ENCODE measurements at regions not wholly inside any gene's neighbourhood (a gene's known extent, or its start where the extent isn't known, plus 50 kb on each side); places are given as distances from the start of the nearest gene placed in this dataset.

GRCh38 chr6:19067165-19067564, 680.0 kb downstream of the RNF144B start:
- Histone ChIP-seq H2AK5ac (ENCODE audit: low read depth, low read length) (no peak overlapping the region), H3K36me3 (ENCODE audit: control insufficient read depth in 2 of 4, insufficient read depth in 4 of 4, low read length in 3 of 4) (no peaks in the 10 kb centered on the region), H3K9ac (replicated peaks in 1 of 4; ENCODE audit: extremely low read depth in 1 of 4, low read depth in 3 of 4, low read length in 3 of 4) (no peak overlapping the region), H3K14ac (ENCODE audit: insufficient read length) (no peak overlapping the region), H2BK20ac (ENCODE audit: low read length) (no peak overlapping the region), H3K56ac (replicated peaks; ENCODE audit: insufficient read length, low read depth, low read length) (no peak overlapping the region), H4K20me1 (replicated peaks in 1 of 2; ENCODE audit: control insufficient read depth in 1 of 2, insufficient read depth in 2 of 2, low read length in 2 of 2) (no peaks in the 10 kb centered on the region), H2BK5ac (ENCODE audit: low read depth, low read length) (no peak overlapping the region), H2BK120ac (replicated peaks; ENCODE audit: low read depth, low read length) (no peak overlapping the region), H4K5ac (ENCODE audit: insufficient read length, low read depth, low read length) (no peak overlapping the region), H2BK15ac (ENCODE audit: low read length) (no peak overlapping the region), H3K23ac (ENCODE audit: insufficient read length) (no peak overlapping the region), H3K79me2 (ENCODE audit: control insufficient read depth in 1 of 2, insufficient read depth in 2 of 2, low read length in 2 of 2) (no peaks in the 10 kb centered on the region), H4K91ac (replicated peaks; ENCODE audit: insufficient read length, low read length) (no peak overlapping the region), H3K18ac (ENCODE audit: extremely low read depth, low read length) (no peak overlapping the region), H3K23me2 (ENCODE audit: low read depth, low read length) (no peaks in the 10 kb centered on the region), H3K9me3 (ENCODE audit: insufficient read depth in 2 of 2, low read depth in 1 of 2, low read length in 1 of 2) (no peaks in the 10 kb centered on the region), H3K79me1 (ENCODE audit: low read depth, low read length) (no peaks in the 10 kb centered on the region), H4K8ac (ENCODE audit: extremely low read depth, insufficient read depth, low read length) (no peak overlapping the region), H3K27ac (ENCODE audit: low read depth, low read length) (no peak overlapping the region), H3K27me3 (replicated peaks in 1 of 4; ENCODE audit: control insufficient read depth in 3 of 4, extremely low read depth in 1 of 4, insufficient read depth in 3 of 4, low read length in 3 of 4) (no peaks in the 10 kb centered on the region), H3K4me1 (replicated peaks in 1 of 4; ENCODE audit: control insufficient read depth in 3 of 4, insufficient read depth in 4 of 4, low read length in 3 of 4) (no peaks in the 10 kb centered on the region), H3K4me3 (ENCODE audit: extremely low read depth in 1 of 4, insufficient read depth in 2 of 4, low read depth in 3 of 4, low read length in 4 of 4) (no peak overlapping the region), H2BK12ac (ENCODE audit: low read depth, low read length) (no peak overlapping the region), H3K4me2 (ENCODE audit: insufficient read depth in 1 of 2, low read depth in 2 of 2, low read length in 2 of 2) (no peak overlapping the region), H2AFZ (ENCODE audit: low read length) (no peak overlapping the region), H3K4ac (replicated peaks; ENCODE audit: insufficient read length, low read depth, low read length) (no peak overlapping the region)
- POLR2A ChIA-PET (ENCODE audit: partially characterized antibody), result no interaction called here
- no peak for TF ChIP-seq TBP (IDR thresholded peaks at IDR 0.05; ENCODE audit: low read depth, low read length)
- TF ChIP-seq POLR2A (IDR thresholded peaks at IDR 0.05; ENCODE audit: control extremely low read depth in 1 of 2, low read depth in 2 of 2, low read length in 2 of 2), result no peak
- no peak for TF ChIP-seq JUN (IDR thresholded peaks at IDR 0.05; ENCODE audit: low read depth, low read length)
- 98% methylated on average over 3 of the region's 3 CpGs; no CpG with 5 or more reads in 1 of the 2 experiments for WGBS, 2 experiments (ENCODE audit: extremely low coverage in 1 of 2, insufficient coverage in 1 of 2, insufficient read length in 1 of 2, insufficient replicate concordance in 2 of 2, low coverage in 1 of 2, low lambda C conversion rate in 2 of 2, missing lambda C conversion rate in 1 of 2)
- FAIRE-seq (no peak), DNase-seq (ENCODE audit: low read depth in 1 of 2, low spot score in 2 of 2) (no peak)
- CTCF ChIA-PET (ENCODE audit: partially characterized antibody), result interaction anchor here (1.0 to 1.3 kb wide), 2 partner anchors 12 to 43 kb away, joined by 3 to 4 read pairs; no protein-coding TSS in a partner anchor

All from H1 (cell line).